22Rv1 (cell line): ENCODE measurements at regions not wholly inside any gene's neighbourhood (a gene's known extent, or its start where the extent isn't known, plus 50 kb on each side); places are given as distances from the start of the nearest gene placed in this dataset.

Source experiments
- ZFX ChIP-seq: fragments of 450-650 bp; IDR thresholded peaks from 2 replicates; pipeline ENCODE4 v1.6.1; 2017; ENCODE audit warnings: antibody characterized with exemption, borderline replicate concordance
- TF ChIP-seq, protein P1 (sequence below): fragments of 450-650 bp; IDR thresholded peaks from 2 replicates; pipeline ENCODE4 v1.5.1; 2017; ENCODE audit warnings: mild to moderate bottlenecking

DNA sequence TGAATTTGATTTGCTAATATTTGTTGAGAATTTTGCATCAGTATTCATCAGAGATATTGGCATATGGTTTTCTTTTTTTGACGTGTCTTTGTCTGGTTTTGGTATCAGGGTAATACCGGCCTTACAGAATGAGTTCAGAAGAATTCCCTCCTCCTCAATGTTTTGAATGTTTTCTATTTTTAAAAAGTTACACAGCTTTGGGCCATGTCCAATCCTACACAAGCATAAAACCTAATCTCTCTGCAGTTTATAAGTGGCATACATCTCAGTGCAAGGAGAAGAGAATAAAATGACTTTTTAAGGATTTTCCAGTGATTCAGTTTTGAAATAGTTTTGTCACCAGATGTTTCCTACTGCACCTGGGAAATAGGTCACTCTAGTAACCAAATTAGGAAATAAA, 185.5 kb downstream of the COL12A1 start:
- TF ChIP-seq, protein P1, sequence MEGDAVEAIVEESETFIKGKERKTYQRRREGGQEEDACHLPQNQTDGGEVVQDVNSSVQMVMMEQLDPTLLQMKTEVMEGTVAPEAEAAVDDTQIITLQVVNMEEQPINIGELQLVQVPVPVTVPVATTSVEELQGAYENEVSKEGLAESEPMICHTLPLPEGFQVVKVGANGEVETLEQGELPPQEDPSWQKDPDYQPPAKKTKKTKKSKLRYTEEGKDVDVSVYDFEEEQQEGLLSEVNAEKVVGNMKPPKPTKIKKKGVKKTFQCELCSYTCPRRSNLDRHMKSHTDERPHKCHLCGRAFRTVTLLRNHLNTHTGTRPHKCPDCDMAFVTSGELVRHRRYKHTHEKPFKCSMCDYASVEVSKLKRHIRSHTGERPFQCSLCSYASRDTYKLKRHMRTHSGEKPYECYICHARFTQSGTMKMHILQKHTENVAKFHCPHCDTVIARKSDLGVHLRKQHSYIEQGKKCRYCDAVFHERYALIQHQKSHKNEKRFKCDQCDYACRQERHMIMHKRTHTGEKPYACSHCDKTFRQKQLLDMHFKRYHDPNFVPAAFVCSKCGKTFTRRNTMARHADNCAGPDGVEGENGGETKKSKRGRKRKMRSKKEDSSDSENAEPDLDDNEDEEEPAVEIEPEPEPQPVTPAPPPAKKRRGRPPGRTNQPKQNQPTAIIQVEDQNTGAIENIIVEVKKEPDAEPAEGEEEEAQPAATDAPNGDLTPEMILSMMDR, result no peak
- no peak for TF ChIP-seq ZFX
